ENCODE measurements at regions not wholly inside any gene's neighbourhood (a gene's known extent, or its start where the extent isn't known, plus 50 kb on each side); places are given as distances from the start of the nearest gene placed in this dataset.

- no peak for DNase-seq (ENCODE audit: low read depth in 3 of 3, low spot score in 1 of 3)
Observed at GRCh38 chr10:28077889-28078288, 79.0 kb upstream of the ODAD2 start.

- DNase-seq (ENCODE audit: low read depth in 3 of 3, low spot score in 1 of 3), result no peak
Observed at GRCh38 chr10:28075424-28075823, 76.5 kb upstream of the ODAD2 start.

GRCh38 chr10:28072573-28072972, 73.7 kb upstream of the ODAD2 start:
- no peak for DNase-seq (ENCODE audit: low read depth in 3 of 3, low spot score in 1 of 3)

GRCh38 chr10:28060031-28060607, 61.2 kb upstream of the ODAD2 start:
- DNase-seq (ENCODE audit: low read depth in 3 of 3, low spot score in 1 of 3), result no peak

GRCh38 chr10:28058746-28059145, 59.9 kb upstream of the ODAD2 start:
- DNase-seq (ENCODE audit: low read depth in 3 of 3, low spot score in 1 of 3), result no peak

- no peak for DNase-seq (ENCODE audit: low read depth in 3 of 3, low spot score in 1 of 3)
Observed at GRCh38 chr10:28054228-28054860, 55.5 kb upstream of the ODAD2 start.

GRCh38 chr10:28049286-28049685, 50.4 kb upstream of the ODAD2 start:
- no peak for DNase-seq (ENCODE audit: low read depth in 3 of 3, low spot score in 1 of 3)
